Left lung (tissue), 4 donors: ENCODE measurements at regions not wholly inside any gene's neighbourhood (a gene's known extent, or its start where the extent isn't known, plus 50 kb on each side); places are given as distances from the start of the nearest gene placed in this dataset.

Experiments used
- ATAC-seq: fragments of 200-7000 bp; cut with Tn5 transposase; one replicate; pipeline ENCODE4 v1.9.1; 2020; ENCODE audit warnings: moderate library complexity
- DNase-seq, 4 donors: peaks; one replicate each; pipeline ENCODE4 v3.0.0-alpha.2; 2013 to 2020
- H3K27ac ChIP-seq, 2 donors: fragments of 200-600 bp; sonication (generic) in 1 of 2; one replicate each; pipeline versions ENCODE4 v1.5.0 to v1.8.0; 2020 to 2021
- H3K27me3 ChIP-seq, 2 donors: fragments of 200-600 bp; sonication (generic) in 1 of 2; one replicate each; pipeline versions ENCODE4 v1.5.0 to v1.8.0; 2020 to 2021
- H3K36me3 ChIP-seq, 2 donors: fragments of 200-600 bp; sonication (generic) in 1 of 2; one replicate each; pipeline versions ENCODE4 v1.5.0 to v1.8.0; 2020 to 2021
- H3K4me1 ChIP-seq, 2 donors: fragments of 200-600 bp; one replicate each; pipeline ENCODE4 v1.8.0; 2021
- H3K4me3 ChIP-seq, 2 donors: fragments of 200-600 bp; sonication (generic) in 1 of 2; one replicate each; pipeline versions ENCODE4 v1.5.0 to v1.8.0; 2020 to 2021; ENCODE audit warnings: mild to moderate bottlenecking in 1 of 2
- H3K9me3 ChIP-seq, 2 donors: fragments of 200-600 bp; sonication (generic) in 1 of 2; one replicate each; pipeline versions ENCODE4 v1.5.0 to v1.8.0; 2020 to 2021
- intact Hi-C, 2 donors: fragments of 100-400 bp; cut with DNase I; formaldehyde crosslinking; loops; one replicate each; pipeline versions ENCODE4 v1.11.2 to v1.14.2; 2022
- TF ChIP-seq, protein P1 (sequence below), 2 donors: fragments of 200-600 bp; sonication (generic) in 1 of 2; IDR thresholded peaks; one replicate each; pipeline versions ENCODE4 v1.5.0 to v1.8.0; 2021; ENCODE audit warnings: antibody characterized with exemption in 2 of 2
- donor health status: DM: no; HTN: yes; CAD: no.
- donor health status: DM: no; HTN: no; CAD: no.

DNA sequence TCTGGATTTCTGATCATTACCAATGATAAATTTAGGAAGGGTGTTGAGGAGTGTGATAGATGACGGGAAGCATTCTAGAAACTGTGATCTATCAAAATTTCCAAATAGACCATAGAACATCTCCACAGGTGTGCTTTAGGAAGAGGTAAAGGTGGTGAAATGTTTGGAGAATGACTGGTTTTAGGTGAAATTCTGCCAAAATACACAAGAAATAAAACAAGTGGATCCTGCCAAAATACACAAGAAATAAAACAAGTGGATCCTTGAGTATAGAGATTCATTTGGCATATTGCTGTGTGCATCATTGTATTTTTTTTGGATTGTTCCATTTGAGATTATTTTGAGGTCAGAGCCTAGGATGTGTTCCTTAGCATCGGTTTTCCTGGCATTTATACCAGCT lies 88.3 kb upstream of the CTNND2 start:
- H3K4me3 ChIP-seq: no peak overlapping the region
- no peaks in the 10 kb centered on the region for H3K27me3 ChIP-seq
- no peaks in the 10 kb centered on the region for H3K4me1 ChIP-seq
- no peak overlapping the region for H3K27ac ChIP-seq
- no peaks in the 10 kb centered on the region for H3K36me3 ChIP-seq
- intact Hi-C loops: no loop called here
- ATAC-seq: no peak
- no peak for DNase-seq
- H3K9me3 ChIP-seq: peaks cover 0 to 15% of the 10 kb centered on the region in 2 donors
- TF ChIP-seq, protein P1, sequence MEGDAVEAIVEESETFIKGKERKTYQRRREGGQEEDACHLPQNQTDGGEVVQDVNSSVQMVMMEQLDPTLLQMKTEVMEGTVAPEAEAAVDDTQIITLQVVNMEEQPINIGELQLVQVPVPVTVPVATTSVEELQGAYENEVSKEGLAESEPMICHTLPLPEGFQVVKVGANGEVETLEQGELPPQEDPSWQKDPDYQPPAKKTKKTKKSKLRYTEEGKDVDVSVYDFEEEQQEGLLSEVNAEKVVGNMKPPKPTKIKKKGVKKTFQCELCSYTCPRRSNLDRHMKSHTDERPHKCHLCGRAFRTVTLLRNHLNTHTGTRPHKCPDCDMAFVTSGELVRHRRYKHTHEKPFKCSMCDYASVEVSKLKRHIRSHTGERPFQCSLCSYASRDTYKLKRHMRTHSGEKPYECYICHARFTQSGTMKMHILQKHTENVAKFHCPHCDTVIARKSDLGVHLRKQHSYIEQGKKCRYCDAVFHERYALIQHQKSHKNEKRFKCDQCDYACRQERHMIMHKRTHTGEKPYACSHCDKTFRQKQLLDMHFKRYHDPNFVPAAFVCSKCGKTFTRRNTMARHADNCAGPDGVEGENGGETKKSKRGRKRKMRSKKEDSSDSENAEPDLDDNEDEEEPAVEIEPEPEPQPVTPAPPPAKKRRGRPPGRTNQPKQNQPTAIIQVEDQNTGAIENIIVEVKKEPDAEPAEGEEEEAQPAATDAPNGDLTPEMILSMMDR (IDR thresholded peaks at IDR 0.05): no peak

DNA sequence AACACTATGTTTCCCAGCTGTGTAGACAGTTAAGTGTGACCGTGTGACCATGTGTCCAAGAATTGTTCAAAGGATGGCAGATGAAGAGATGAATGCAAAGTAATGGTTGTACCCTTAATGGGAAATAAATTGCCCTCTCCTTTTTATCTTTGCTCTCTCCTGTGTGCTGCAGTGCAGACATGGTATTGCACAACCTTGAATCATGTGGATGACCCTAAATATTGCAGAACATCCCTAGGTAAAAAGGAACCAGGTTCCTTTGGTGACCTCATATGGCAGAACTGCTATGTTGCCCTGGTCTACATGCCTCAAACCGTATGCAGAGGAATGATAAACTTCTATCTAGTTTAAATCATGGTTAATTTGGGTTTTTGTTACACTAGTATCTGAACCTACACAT lies 81.7 kb upstream of the CTNND2 start:
- Histone ChIP-seq H3K36me3 (no peaks in the 10 kb centered on the region), H3K27ac (no peak overlapping the region), H3K9me3 (no peaks in the 10 kb centered on the region), H3K27me3 (no peaks in the 10 kb centered on the region), H3K4me1 (no peaks in the 10 kb centered on the region), H3K4me3 (no peak overlapping the region)
- intact Hi-C loops: no loop called here
- DNase-seq: no peak
- ATAC-seq: no peak
- TF ChIP-seq, protein P1 (IDR thresholded peaks at IDR 0.05): no peak

DNA sequence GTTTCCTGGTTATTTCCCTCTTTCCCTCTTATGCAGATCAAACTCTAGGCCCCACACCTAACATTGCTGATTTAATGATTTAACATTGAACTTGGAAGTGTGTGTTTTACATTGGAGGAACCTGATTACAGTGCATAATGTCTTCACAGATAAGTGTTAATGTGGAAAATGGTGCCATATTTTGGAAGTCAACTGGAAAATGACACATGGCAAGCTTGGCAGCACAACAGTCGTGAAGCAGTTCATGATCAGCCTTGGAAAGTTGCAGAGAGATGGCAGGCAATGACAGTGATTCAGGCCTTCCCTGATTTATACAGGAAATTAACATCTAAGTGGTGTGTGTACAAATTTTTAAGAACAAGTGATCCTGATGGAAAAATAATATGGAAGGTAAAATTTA lies 80.0 kb upstream of the CTNND2 start:
- TF ChIP-seq, protein P1 (IDR thresholded peaks at IDR 0.05): no peak
- no peak for ATAC-seq
- Histone ChIP-seq H3K27ac (no peak overlapping the region), H3K4me3 (no peak overlapping the region), H3K36me3 (no peaks in the 10 kb centered on the region), H3K4me1 (no peaks in the 10 kb centered on the region), H3K27me3 (no peaks in the 10 kb centered on the region), H3K9me3 (no peaks in the 10 kb centered on the region)
- DNase-seq: no peak
- intact Hi-C loops: no loop called here

DNA sequence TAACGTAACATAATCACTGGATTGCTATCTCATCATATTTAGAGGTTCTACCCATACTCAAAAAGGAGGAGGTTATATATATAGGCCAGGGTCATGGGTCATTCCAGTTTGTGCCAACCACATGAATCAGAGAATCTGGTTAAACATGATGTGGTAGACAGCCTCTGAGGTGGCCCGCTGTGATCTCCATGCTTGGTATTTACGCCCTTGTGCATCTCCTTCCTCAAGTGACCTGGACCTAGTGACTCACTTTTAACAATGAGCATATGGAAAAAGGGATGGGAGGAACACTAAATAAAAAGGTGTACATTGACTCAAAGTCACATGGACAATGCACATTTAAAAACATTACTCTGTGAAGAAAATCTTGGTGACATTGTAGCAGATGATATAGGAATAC lies 77.7 kb upstream of the CTNND2 start:
- Histone ChIP-seq H3K4me1 (no peaks in the 10 kb centered on the region), H3K4me3 (no peak overlapping the region), H3K27ac (no peak overlapping the region), H3K27me3 (no peaks in the 10 kb centered on the region), H3K36me3 (no peaks in the 10 kb centered on the region), H3K9me3 (no peaks in the 10 kb centered on the region)
- DNase-seq: no peak
- intact Hi-C loops: no loop called here
- no peak for ATAC-seq
- TF ChIP-seq, protein P1 (IDR thresholded peaks at IDR 0.05): no peak

DNA sequence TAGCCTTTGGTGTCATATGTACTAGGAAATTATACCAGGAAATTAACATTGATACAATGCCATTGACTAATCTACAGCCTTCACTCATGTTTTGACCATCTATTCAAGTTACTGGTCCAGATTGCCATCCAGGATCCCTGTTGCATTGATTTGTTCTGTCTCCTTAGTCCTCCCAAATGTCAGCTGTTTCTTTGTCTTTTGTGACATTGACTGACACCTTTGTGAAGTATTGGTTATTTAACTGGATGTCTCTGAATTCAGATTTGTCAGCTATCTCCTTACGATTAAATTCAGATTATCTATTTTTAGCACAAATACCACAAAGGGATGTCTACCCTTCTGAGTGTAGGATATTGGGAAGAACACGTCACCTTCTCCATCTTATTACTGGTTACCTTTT lies 73.7 kb upstream of the CTNND2 start:
- no peaks in the 10 kb centered on the region for H3K36me3 ChIP-seq
- DNase-seq (no peak), ATAC-seq (no peak)
- intact Hi-C loops: no loop called here
- H3K4me3 ChIP-seq: no peak overlapping the region
- peaks cover 0 to 6% of the 10 kb centered on the region in 2 donors for H3K9me3 ChIP-seq
- H3K27me3 ChIP-seq: no peaks in the 10 kb centered on the region
- no peaks in the 10 kb centered on the region for H3K4me1 ChIP-seq
- TF ChIP-seq, protein P1 (IDR thresholded peaks at IDR 0.05): no peak
- H3K27ac ChIP-seq: no peak overlapping the region
